ENCODE measurements at regions not wholly inside any gene's neighbourhood (a gene's known extent, or its start where the extent isn't known, plus 50 kb on each side); places are given as distances from the start of the nearest gene placed in this dataset.

- no peak for TF ChIP-seq POLR2A (IDR thresholded peaks at IDR 0.05; ENCODE audit: borderline replicate concordance, extremely low read depth, insufficient read depth, insufficient read length)
- no peak for TF ChIP-seq CEBPB (IDR thresholded peaks at IDR 0.05; ENCODE audit: low read depth)
- TF ChIP-seq TCF7L2 (IDR thresholded peaks at IDR 0.05; ENCODE audit: borderline replicate concordance, extremely low read depth, insufficient read depth, insufficient read length), result no peak
- TF ChIP-seq CTCF (IDR thresholded peaks at IDR 0.05 in 2 of 3, conservative IDR thresholded peaks at IDR 0.05 in 1 of 3; ENCODE audit: borderline replicate concordance in 1 of 3, insufficient read depth in 1 of 3, low read depth in 2 of 3, low read length in 2 of 3), result no peak
- no peak for TF ChIP-seq ZNF274 (IDR thresholded peaks at IDR 0.05; ENCODE audit: low read depth, low read length)
- no peak for TF ChIP-seq CBX3 (IDR thresholded peaks at IDR 0.05; ENCODE audit: low read depth)
- no peak for TF ChIP-seq ELF1 (IDR thresholded peaks at IDR 0.05; ENCODE audit: borderline replicate concordance, low read depth)
- TF ChIP-seq EZH2phosphoT487 (IDR thresholded peaks at IDR 0.05; ENCODE audit: borderline replicate concordance), result no peak
- TF ChIP-seq, protein P1, sequence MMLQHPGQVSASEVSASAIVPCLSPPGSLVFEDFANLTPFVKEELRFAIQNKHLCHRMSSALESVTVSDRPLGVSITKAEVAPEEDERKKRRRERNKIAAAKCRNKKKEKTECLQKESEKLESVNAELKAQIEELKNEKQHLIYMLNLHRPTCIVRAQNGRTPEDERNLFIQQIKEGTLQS (IDR thresholded peaks at IDR 0.05), result no peak
- no peak for TF ChIP-seq REST (IDR thresholded peaks at IDR 0.05; ENCODE audit: low read depth)
- TF ChIP-seq SIN3A (IDR thresholded peaks at IDR 0.05; ENCODE audit: low read depth), result no peak
- no peak for TF ChIP-seq YY1 (IDR thresholded peaks at IDR 0.05; ENCODE audit: extremely low read depth, insufficient replicate concordance, low read depth, low read length)
- no peak for TF ChIP-seq POLR2AphosphoS5 (IDR thresholded peaks at IDR 0.05; ENCODE audit: low read depth, low read length)
- no peak for TF ChIP-seq EZH2 (IDR thresholded peaks at IDR 0.05)
Observed at GRCh38 chr2:76288146-76288545, 577.4 kb upstream of the GCFC2 start.
